B cell (primary cell): ENCODE measurements at regions not wholly inside any gene's neighbourhood (a gene's known extent, or its start where the extent isn't known, plus 50 kb on each side); places are given as distances from the start of the nearest gene placed in this dataset.

Experiments used
- EZH2 ChIP-seq: IDR thresholded peaks from 2 replicates; pipeline ENCODE4 v1.6.1; 2012; ENCODE audit warnings: borderline replicate concordance, low read depth, mild to moderate bottlenecking, moderate library complexity, low read length; ENCODE audit not compliant: insufficient read depth, poor library complexity, severe bottlenecking
- TF ChIP-seq, protein P1 (sequence below): fragments of 200-600 bp; IDR thresholded peaks from one replicate; pipeline ENCODE4 v1.8.0; 2022; ENCODE audit warnings: antibody characterized with exemption, mild to moderate bottlenecking

DNA sequence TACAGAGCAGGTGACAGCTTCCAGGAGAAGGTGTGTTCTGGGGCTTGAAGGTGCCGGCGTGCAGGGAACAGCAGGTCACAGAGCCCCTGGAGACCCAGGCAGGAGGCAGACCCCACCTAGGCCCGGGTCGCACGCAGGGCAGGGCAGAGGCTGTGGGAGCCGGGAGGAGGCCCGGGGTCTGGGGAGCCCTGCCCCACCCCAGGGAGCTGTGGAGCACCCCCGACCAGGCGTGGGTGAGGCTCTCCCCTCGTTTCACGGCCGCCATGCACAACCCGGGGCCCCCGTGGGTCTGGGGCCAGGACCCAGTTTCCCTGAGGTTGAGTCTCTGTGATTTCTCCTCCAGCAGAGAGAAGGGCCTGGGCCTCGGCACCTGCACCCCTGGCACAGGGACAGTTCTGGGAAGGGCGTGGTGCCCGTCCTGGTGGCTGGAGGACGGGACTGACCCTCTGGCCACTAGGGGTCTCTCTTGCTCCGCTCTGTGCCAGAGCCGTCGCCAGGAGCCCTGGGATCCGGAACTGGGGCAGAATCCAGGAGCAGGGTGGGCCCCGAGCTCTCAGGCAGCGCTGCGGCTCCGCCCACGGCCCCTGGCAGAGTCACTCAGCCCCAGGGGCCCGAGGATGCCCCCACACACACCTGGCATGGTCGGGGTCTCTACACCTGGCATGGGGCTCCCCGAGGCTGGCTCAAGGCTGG lies 75.2 kb upstream of the FBRSL1 start:
- TF ChIP-seq, protein P1, sequence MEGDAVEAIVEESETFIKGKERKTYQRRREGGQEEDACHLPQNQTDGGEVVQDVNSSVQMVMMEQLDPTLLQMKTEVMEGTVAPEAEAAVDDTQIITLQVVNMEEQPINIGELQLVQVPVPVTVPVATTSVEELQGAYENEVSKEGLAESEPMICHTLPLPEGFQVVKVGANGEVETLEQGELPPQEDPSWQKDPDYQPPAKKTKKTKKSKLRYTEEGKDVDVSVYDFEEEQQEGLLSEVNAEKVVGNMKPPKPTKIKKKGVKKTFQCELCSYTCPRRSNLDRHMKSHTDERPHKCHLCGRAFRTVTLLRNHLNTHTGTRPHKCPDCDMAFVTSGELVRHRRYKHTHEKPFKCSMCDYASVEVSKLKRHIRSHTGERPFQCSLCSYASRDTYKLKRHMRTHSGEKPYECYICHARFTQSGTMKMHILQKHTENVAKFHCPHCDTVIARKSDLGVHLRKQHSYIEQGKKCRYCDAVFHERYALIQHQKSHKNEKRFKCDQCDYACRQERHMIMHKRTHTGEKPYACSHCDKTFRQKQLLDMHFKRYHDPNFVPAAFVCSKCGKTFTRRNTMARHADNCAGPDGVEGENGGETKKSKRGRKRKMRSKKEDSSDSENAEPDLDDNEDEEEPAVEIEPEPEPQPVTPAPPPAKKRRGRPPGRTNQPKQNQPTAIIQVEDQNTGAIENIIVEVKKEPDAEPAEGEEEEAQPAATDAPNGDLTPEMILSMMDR, result peak; percentile 86
- TF ChIP-seq EZH2, result no peak
